Amniotic epithelial cell (primary cell): ENCODE measurements at regions not wholly inside any gene's neighbourhood (a gene's known extent, or its start where the extent isn't known, plus 50 kb on each side); places are given as distances from the start of the nearest gene placed in this dataset.
"Not testable (repeated sequence)": the region's sequence is repeated elsewhere in the genome, so short reads cannot be mapped to it uniquely, and the experiment has no call there.

Experiments
- DNase-seq: peaks from one replicate; pipeline ENCODE4 v3.0.0-alpha.2; 2010; ENCODE audit warnings: low read depth

- DNase-seq = no peak
Observed at GRCh38 chr2:182638667-182639066, 77.4 kb upstream of the DNAJC10 start.

DNA sequence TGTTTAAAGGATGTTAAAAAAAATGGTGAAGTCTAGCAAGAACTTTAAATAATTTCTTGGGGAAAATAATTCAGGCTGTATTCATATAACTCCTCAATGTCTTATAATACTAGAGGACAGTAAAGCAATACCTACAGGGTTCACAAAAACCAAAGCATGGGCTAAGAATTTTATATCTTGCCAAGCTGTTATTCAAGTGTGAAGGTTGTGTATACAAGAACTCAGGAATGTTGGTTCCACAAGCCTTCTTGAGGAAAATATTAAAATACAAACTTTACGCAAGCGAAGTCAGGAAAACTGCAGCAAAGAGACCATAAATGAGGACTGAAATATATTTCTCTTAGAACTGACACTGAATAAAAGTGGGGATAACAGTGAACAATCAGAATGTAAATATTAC, 76.1 kb upstream of the DNAJC10 start:
- DNase-seq = no peak

- peak; percentile 80 for DNase-seq
Observed at GRCh38 chr2:182642328-182642727, 73.7 kb upstream of the DNAJC10 start.

DNA sequence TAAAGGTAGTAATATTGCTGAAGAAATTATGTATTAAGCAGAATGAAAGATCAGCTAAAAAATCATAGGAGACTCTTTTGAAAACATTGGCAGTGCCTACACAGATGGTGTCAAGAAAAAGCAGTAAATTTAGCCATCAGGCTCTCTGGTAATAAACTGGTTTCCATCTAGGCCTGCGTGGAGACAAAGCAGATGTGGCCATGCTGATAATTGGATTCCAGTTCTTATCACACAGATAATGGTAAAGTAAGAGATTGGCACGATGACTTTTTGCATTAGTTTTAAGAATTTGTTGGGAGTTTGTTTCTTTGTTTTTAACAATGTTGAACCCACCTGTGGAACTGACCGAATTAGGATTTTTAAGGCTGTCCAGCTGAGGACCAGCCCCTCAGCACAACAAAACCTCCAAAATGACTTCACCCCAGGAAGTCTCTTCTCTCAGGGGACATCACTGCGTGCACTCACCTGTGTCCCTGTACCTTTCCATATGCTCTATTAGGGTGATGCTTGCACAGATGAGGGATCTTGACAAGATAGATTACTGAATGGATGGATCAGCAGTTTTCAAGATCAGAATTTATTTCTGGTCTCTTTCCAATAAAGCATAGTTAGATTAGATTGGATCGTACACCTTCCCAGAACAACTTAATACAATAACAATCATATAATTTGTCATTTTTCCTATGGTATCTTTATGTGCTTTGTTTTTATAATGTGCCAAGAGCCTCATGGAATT, 69.1 kb upstream of the DNAJC10 start:
- DNase-seq = no peak

- DNase-seq = no peak
Observed at GRCh38 chr2:182647499-182647787, 68.6 kb upstream of the DNAJC10 start.

DNA sequence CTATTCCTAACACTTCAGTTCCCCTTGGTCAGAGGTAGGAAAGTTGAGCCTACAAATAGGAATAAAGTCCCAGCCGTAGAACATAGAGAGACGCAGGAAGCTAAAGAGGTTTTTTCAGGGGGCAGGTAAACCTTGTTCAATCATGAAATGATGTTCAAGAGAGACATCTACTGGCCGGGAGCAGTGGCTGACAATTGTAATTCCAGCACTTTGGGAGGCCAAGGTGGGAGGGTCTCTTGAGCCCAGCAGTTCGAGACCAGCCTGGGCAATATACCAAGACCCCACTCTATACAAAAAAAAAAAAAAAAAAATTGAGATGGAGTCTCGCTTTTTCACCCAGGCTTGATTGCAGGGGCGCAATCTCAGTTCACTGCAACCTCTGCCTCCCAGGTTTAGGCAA, 66.7 kb upstream of the DNAJC10 start:
- peak; percentile 79 for DNase-seq

- peak; percentile 87 for DNase-seq
Observed at GRCh38 chr2:182650704-182651103, 65.4 kb upstream of the DNAJC10 start.

DNA sequence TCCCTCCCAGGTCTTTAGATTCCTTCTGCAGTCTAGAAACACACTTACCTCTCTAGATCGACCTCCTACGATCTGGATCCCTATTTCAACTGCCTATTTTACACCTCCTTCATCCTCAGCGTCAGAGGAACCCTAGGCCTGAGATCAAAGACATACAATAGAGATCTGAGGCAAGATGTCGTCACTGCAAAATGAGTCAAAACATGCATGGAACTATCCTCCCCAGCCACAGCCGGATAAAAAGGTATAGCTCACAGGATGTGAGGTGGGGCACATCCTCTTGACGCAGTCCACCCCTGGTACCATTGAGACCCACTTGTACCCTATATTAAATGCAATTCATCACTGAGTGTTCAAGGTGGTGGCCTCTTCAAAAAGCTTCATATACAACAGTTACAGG, 63.7 kb upstream of the DNAJC10 start:
- no peak for DNase-seq

GRCh38 chr2:182655750-182656149, 60.3 kb upstream of the DNAJC10 start:
- no peak for DNase-seq

DNA sequence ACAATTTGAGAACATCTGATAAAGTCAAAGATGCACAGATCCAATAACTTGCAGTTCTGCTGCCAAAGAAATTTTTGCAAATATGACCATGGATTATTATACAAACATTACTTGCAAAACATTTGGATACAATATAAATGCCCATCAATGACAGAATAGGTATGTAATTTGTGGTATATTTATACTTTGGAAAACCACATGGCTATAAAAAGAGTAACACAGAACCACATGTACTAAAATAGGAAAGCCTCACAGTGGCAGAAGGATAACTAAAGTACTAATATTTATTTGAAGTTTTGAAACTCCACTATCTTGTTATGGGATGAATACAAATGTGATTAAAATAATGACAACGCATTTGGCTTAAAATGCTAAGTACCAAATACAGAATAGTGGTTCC, 51.8 kb upstream of the DNAJC10 start:
- no peak for DNase-seq

GRCh38 chr2:182665500-182665899, 50.6 kb upstream of the DNAJC10 start:
- DNase-seq = not testable (repeated sequence)
